ENCODE measurements at regions not wholly inside any gene's neighbourhood (a gene's known extent, or its start where the extent isn't known, plus 50 kb on each side); places are given as distances from the start of the nearest gene placed in this dataset.
"Not testable (repeated sequence)": the region's sequence is repeated elsewhere in the genome, so short reads cannot be mapped to it uniquely, and the experiment has no call there.

DNA sequence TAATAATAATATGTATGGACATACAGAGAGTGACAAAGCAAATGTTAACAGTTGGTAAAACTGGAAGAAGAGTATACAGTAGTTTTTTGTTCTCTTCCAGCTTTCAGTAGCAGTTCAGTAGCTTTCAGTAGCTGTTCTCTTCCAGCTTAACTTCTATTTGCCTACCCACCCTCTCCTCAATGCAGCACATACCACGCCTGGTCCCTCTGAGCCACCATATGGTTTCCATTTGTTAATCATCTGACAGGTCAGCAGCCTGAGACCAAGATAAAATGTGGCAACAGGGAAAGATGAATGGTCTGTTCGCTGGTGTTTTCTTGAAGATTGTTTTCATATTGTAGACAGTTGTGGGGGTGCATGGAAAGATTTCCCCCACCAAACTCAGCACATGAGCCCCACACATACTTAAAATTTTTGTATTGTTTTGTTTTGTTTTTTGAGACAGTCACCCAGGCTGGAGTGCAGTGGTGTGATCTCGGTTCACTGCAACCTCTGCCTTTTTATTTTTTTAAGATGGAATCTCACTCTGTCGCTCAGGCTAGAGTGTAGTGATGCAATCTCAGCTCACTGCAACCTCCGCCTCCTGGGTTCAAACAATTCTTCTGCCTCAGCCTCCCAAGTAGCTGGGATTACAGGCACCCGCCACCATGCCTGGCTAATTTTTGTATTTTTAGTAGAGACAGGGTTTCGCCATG, 56.8 kb downstream of the ATP6V0E2 start:
- DNase-seq (ENCODE audit: low read depth, low spot score); H3K27ac ChIP-seq: not testable (repeated sequence)

DNA sequence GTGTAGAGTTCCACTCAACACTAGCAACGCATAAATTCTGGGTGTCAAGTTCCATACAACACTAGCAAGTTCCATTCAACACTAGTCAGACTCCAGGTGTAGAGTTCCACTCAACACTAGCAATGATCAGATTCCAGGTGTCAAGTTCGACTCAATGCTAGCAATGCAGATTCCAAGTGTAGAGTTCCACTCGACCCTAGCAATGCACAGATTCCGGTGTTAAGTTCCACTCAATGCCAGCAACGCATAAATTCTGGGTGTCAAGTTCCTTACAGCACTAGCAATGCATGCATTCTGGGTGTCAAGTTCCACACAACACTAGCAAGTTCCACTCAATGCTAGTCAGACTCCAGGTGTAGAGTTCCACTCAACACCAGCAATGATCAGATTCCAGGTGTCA, 60.0 kb downstream of the ATP6V0E2 start:
- DNase-seq (ENCODE audit: low read depth, low spot score); H3K27ac ChIP-seq: not testable (repeated sequence)

DNA sequence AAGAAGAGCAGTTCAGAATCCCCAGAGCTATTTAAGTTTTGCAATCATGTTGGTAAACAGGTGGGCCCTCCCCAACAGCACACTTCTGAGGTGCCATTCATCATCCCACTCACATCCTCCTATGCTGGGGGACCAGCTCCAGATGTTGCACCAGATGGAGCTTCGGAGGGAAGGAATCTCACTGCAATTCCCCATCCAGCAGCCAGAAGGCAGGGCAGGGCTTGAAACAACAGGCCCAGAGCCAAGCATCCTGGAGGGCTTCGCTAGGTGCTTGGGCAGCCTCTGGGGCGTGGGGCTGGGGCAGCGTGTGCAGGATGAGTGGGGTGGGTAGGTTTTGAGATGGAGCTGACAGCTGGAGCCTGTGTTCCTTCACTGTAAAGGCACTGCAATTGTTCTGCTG, 73.6 kb downstream of the ATP6V0E2 start:
- not testable (repeated sequence) for H3K27ac ChIP-seq; DNase-seq (ENCODE audit: low read depth, low spot score)

DNA sequence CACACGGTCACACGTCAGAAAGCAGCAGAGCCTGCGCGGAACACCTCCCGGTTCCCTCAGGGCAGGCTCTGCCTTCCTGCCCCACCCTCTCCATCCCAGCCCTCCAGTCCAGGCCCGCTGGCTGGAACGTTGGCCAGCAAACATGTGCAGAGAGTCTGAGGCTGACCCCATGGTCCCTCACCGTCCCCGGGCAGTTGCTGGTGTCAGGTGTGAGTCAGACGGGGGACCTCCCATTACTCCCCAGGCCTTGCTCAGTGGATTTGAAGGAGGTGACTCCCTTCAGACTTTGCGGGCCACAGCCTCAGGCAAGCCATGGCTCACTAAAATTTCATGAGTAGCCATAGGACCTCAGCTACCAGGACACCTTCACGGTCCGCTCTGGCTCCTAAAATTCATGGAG, 74.7 kb downstream of the ATP6V0E2 start:
- not testable (repeated sequence) for DNase-seq (ENCODE audit: low read depth, low spot score); H3K27ac ChIP-seq

DNA sequence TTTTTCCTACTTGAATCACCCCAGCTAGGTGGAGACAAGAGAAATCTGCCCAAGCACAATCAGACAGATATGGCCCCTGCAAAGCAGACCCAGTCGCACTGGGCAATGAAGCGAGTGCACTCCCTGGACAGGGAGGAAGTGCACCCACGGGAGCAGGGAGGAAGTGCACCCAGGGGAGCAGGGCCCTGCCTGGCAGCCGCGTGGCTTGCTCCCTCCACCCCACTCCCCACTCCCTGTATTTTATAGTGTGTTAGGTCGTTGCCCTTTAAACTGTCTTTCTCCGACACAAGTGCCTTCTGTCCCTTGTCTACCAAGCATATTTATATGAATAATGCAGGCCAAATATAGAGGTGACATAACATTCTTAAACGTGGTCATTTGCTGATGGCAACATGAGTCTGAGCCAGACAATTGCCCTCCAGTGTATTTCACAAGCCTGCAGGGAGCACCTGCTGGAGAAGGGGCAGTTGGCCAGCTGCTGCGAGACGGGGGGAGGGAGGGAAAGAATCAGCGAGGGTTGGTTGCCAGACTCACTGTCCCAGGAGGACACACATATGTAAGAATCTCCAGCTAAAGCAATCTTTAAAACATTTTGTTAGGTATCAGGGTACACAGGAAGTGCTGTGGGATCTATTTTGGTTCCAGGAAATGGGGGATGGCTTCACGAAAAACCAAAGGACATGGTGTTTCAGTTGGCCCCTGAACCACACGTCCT, 76.3 kb downstream of the ATP6V0E2 start:
- H3K27ac ChIP-seq; DNase-seq (ENCODE audit: low read depth, low spot score): not testable (repeated sequence)

DNA sequence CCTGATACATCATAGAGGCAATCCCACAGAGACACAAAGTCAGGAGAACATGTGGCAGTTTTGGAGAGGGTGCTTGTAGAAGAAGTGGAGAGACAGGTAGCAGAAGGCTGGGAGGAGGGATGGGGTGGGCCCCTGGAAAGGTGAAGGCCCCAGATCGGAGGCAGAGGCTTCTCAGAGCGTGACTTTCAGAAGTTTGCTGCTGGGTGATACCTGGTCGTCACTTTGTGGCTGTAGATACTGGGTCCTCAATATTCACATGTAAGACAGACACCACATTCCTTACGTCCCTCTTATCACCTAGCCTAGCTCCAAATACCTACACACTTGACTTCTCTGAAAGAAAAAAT, 76.8 kb downstream of the ATP6V0E2 start:
- H3K27ac ChIP-seq; DNase-seq (ENCODE audit: low read depth, low spot score): not testable (repeated sequence)

DNA sequence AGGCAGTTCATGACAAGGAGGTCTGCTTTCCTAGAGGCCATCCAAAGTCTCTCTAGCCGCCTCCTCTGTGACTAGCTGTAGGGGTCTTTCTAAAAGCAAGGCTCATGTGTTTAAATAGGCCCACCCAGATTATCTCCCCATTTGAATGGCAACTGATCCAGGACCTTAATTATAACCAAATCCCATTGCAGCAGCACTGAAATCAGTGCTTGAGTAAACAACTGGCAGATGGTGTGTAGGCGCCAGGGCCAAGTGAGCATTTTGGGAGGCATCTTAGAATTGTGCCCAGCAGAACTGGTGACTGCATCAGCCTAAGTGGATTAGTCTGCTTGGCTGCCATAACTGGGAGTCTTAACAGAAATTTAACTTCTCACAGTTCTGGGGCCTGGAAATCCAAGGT, 77.8 kb downstream of the ATP6V0E2 start:
- not testable (repeated sequence) for H3K27ac ChIP-seq; DNase-seq (ENCODE audit: low read depth, low spot score)

DNA sequence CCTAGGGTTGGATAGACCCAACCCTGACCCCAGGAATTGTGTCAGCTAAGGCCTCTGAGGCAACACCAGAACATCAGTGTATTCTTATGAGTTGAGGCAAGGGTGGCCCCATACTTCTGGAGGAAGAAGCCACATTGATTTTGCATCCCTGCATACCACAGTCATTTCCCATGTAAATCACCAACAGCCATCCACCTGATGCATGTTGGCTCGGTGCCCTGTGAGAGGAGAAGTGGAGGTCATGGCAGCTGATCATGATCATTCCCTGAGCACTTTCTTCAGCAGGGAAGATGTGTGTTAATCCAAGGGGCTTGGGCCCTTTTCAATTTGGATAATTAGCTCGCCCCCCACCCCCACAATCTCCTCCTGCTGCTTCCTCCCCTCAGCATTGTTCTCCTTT, 85.1 kb downstream of the ATP6V0E2 start:
- DNase-seq (ENCODE audit: low read depth, low spot score); H3K27ac ChIP-seq: not testable (repeated sequence)

DNA sequence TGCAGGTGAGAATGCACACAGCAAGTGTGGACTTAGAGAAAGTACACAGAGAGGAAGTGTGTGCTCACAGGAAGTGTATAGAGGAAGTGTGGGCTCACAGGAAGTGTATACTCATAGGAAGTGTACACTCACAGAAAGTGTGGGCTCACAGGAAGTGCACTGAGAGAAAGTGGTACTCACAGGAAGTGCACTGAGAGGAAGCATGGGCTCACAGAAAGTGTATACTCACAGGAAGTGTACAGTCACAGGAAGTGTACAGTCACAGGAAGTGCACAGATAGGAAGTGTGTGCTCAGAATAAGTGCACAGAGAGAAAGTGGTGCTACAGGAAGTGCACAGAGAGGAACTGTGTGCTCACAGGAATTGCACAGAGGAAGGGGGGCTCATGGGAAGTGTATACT, 87.1 kb downstream of the ATP6V0E2 start:
- not testable (repeated sequence) for DNase-seq (ENCODE audit: low read depth, low spot score); H3K27ac ChIP-seq

DNA sequence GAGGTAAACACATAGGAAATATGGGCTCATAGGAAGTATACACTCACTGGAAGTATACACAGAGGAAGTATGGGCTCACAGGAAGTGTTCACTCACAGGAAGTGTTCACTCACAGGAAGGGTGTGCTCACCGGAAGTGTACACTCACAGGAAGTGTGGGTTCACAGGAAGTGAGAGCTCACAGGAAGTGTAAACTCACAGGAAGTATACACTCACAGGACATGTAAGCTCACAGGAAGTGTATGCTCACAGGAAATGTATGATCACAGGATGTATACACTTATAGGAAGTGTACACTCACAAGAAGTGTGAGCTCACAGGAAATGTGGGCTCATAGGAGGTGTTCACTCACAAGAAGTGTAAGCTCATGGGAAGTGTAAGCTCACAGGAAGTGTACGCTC, 88.1 kb downstream of the ATP6V0E2 start:
- H3K27ac ChIP-seq; DNase-seq (ENCODE audit: low read depth, low spot score): not testable (repeated sequence)

DNA sequence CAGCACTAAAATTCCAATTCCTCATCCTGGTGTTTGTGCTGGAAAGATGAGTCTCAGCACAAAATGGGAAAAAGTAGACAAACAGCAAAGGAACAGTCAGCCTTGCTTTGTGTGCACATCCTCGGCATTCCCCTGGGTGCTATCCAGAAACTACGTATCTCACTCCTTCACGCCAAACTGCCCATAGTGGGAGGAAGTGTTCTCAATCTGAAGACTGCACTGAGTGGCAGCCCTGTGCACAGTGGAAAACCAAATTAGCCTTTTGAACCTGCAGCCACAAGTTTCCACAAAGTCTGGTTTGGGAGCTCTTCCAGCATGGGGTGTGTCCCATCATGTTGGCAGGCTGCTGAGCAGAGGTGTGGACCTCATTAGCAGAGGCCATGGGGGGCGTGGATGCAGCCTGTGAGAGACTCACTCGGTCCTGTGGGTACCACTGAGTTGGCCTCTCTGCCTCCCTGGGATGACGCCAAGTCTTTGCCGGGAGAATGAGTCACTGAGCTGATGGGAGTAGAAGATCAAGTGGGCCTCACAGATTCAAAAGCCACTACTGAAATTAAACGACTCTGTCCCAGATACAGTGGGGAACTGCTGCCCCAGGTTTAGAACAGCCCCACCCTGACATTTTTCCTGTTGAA, 89.0 kb downstream of the ATP6V0E2 start:
- H3K27ac ChIP-seq; DNase-seq (ENCODE audit: low read depth, low spot score): not testable (repeated sequence)

DNA sequence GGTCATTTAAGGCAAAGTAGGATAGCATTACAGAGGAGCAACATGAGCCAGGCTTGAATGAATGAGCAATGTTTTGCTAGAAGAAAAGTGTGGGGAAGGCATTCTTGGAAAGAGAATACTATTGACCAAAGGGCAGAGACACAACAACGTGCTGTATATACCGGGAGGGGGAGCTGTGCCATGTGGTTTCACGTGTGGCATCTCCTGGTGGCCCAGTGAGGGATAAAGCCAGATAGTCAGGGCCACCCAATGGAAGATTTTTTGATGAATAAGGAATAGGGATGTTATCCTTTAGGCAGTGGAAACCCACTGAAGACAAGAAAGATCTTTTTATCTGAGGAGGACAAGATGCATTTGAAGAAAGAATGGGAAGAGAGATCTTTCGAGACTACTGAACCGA, 90.2 kb downstream of the ATP6V0E2 start:
- not testable (repeated sequence) for DNase-seq (ENCODE audit: low read depth, low spot score); H3K27ac ChIP-seq

DNA sequence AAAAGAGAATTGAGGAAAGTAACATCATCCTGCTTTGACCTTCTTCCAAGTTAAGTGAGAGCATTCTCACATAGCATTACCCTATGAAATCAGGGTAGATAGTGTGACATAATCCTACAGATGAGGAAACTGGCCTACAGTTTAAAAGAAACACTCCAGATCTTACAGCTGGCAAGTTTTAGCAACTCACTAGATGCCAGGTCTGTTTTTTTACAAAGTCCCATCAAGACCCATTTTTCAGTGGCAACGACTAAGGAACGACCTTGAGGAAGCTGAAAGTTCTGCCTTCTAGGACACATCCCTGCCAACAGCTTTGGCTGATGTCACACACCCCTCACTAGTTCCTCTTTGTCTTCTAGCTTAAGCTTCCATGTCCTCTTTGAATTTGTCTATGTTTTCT, 92.7 kb downstream of the ATP6V0E2 start:
- DNase-seq (ENCODE audit: low read depth, low spot score); H3K27ac ChIP-seq: not testable (repeated sequence)

DNA sequence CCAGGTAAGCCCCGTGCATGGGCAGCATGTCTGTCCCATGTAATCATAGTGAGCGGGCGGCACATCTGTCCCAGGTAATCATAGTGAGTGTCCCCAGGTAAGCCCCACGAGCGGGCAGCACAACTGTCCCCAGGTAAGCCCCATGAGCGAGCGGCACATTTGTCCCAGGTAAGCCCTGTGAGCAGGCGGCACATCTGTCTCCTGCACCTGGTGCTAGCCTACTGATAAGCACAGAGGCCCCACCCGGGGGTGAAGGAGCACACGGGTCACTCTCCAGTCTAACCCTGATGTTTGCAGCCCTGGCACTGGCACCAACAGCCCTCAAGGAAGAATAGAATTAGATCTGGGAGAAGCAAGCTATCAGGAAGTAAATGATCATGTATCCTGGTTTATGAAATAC, 99.2 kb downstream of the ATP6V0E2 start:
- not testable (repeated sequence) for H3K27ac ChIP-seq; DNase-seq (ENCODE audit: low read depth, low spot score)

DNA sequence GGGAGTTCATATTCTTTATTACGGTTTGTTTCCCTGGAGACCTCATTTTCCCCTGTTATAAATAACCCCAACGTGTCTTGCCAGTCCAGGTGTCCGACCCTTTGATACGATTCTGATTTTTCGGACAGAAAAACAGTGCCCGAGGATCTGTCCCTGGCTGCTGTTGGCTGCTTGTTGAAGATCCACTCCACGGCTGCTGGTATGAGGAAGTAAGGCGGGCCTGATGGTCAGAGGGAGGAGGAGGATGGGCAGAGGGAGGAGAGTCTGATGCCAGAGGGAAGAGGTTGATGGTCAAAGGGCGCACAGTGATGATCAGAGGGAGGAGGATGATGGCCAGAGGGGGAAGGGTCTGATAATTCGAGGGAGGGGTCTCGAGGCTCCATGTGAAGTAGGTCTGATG, 99.9 kb downstream of the ATP6V0E2 start:
- DNase-seq (ENCODE audit: low read depth, low spot score); H3K27ac ChIP-seq: not testable (repeated sequence)

DNA sequence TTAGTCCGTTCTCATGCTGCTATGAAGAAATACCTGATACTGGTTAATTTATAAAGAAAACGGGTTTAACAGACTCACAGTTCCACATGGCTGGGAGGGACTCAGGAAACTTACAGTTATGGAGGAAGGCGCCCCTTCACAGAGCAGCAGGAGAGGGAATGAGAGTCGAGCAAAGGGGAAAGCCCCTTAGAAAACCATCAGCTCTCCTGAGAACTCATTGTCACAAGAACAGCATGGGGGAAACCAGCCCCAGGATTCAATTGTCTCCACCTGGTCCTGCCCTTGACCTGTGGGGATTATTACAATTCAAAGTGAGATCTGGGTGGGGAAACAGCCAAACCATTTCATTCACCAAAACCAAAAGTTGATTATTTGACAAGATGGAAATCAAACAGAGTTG, 101.8 kb downstream of the ATP6V0E2 start:
- H3K27ac ChIP-seq; DNase-seq (ENCODE audit: low read depth, low spot score): not testable (repeated sequence)

DNA sequence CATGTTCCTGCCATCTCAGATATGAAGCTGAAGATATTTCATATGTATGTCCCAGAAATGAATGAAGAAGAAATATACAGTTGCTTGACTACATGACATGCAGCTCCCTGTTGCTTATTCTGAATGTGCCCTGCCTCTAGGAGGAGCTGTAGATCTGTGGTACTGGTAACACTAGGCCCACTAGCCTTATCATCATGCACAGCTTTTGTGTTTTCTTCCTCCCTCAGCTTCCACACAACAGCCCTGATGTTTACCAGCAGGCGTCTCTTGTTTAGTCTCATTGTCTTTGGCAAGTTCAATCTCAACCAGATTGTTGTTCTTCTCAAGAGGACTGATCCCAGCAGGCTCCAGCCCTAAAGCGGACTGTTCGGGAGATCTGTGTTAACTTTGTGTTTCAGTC, 104.8 kb downstream of the ATP6V0E2 start:
- DNase-seq (ENCODE audit: low read depth, low spot score); H3K27ac ChIP-seq: not testable (repeated sequence)

DNA sequence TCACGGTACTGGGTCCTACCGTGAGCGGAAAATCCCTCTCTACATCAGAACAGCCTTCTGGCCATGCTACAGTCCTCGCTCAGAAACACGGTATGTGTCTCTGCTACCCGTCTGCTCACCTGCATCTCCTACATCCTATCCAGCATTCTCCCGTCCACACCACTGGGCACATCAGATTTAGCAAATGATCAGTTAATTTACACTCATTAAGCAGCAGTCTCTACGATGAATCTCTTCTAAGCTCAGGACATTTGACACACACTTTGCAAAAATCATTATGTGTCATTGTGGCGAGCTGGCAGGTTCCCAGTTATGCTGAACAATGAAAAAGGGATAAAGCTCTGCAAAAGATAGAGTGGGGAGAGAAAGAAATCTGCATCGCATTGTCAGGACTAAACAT, 105.2 kb downstream of the ATP6V0E2 start:
- H3K27ac ChIP-seq; DNase-seq (ENCODE audit: low read depth, low spot score): not testable (repeated sequence)

DNA sequence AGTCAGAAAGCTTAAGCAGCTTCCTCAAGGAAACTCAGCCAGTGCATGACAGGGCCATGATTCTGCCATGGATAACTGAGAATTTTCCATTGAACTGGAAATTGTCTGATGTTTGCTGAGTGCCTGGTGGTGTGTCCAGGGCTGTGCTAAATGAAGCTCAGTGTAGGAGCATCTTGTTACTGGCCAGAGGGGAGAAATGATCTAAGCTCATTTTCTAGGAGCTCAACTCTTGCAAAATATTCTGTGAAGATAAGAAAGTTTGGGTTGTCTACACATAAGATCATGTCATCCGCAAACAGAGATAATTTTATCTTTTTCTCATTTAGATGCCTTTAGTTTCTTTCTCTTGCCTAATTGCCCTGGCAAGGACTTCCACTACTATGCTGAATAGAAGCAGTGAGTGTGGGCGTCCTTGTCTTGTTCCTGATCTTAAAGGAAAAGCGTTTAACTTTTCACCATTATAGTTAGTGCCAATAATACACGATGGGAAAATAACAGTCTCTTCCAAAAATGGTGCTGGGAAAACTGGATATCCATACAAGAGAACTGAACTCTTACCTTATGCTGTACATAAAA, 108.9 kb downstream of the ATP6V0E2 start:
- not testable (repeated sequence) for DNase-seq (ENCODE audit: low read depth, low spot score)

DNA sequence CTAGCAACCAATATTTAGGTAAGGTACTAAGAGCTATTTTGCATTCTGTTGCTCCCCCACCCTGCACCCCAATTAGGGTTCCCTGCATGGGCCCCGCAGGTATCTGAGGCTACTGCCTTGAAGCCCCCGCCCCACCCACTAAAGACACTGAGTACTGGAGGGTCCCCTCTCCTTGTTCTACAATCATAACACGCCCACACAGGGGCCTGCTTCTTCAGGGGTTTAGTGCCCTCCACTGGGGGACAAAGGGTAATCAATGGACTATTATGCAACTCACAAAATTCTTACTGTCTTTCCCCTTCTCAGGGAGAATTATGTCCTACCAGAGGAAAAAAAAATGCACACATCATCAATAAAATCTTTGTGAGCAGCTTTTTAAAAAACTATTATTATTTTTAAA, 113.1 kb downstream of the ATP6V0E2 start:
- not testable (repeated sequence) for H3K27ac ChIP-seq; DNase-seq (ENCODE audit: low read depth, low spot score)

More for the DNA sequence above, 108.9 kb downstream of the ATP6V0E2 start:
- not testable (repeated sequence) for H3K27ac ChIP-seq

Measured in epithelial cell of prostate (primary cell).